GM04504 (cell line): ENCODE measurements at regions not wholly inside any gene's neighbourhood (a gene's known extent, or its start where the extent isn't known, plus 50 kb on each side); places are given as distances from the start of the nearest gene placed in this dataset.

Experiments
- DNase-seq: peaks from one replicate; pipeline ENCODE4 v3.0.0-alpha.2; 2012; ENCODE audit warnings: low read depth

GRCh38 chr4:114535725-114536124, 62.9 kb upstream of the UGT8 start:
- no peak for DNase-seq

GRCh38 chr4:114537352-114537751, 61.3 kb upstream of the UGT8 start:
- DNase-seq = no peak

GRCh38 chr4:114538012-114538617, 60.5 kb upstream of the UGT8 start:
- no peak for DNase-seq

- DNase-seq = no peak
Observed at GRCh38 chr4:114539985-114540384, 58.6 kb upstream of the UGT8 start.

- no peak for DNase-seq
Observed at GRCh38 chr4:114547340-114548134, 51.1 kb upstream of the UGT8 start.
